ELF-1 (cell line): ENCODE measurements at regions not wholly inside any gene's neighbourhood (a gene's known extent, or its start where the extent isn't known, plus 50 kb on each side); places are given as distances from the start of the nearest gene placed in this dataset.

ENCODE experiments used
- DNase-seq: peaks from one replicate; pipeline ENCODE4 v3.0.0-alpha.2; 2016; ENCODE audit warnings: low read depth, low spot score

DNA sequence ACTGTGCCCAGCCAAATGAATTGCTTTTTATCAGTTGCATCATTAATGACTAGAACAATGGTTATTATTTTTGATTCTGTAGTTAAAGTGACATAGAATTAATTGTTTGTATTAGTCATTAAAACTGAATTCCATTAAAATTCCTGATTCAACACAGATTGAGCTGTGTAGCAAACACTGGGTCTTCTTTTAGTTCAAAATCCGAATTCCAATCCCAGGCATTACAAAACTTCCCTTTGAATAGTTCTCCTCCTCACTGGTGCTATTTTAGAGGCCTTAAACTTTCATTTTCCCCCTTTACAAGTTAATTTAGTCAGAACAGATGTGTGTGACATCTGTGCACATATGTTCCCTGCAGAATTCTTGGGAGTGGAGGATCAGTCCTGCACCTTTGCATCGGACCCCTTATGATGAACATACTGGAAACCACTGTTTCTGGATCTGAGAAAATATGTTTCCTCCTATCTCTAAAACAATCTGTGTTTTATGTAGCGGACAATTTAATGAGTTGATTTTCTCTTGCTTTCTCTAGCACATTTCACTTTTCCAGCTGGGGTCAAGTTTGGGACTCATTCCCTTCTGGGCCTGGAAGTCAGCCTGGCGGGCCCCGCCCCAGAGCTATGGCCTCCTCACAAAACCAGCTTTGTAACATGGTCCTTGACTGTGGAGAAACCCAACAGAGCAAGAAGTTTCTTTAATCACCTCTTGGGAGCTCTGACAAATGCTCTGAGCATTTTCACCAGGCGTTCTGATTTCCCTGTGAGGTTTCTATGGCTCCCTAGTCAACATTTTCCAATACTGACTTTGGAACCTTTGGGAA is 87.9 kb upstream of the MAMDC2 start:
- DNase-seq, result no peak

DNA sequence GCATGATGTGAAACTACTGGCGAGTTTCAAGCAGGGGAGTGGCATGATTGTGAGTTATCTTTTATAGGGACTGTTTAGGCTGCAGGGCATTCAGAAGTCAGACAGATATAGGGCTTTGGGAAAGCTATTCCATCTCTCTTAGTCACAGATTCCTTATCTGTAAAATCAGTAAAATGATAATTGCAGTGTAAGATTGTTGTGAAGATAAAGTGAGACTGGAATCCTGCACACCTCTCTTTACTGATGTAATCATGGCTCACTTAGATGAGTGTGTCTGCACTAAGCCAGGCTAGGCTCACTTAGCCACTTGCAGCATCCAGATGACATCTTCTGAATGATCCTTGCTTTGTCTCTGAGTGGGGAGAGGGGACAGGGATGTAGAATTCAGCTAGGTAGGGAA is 81.8 kb upstream of the MAMDC2 start:
- no peak for DNase-seq

DNA sequence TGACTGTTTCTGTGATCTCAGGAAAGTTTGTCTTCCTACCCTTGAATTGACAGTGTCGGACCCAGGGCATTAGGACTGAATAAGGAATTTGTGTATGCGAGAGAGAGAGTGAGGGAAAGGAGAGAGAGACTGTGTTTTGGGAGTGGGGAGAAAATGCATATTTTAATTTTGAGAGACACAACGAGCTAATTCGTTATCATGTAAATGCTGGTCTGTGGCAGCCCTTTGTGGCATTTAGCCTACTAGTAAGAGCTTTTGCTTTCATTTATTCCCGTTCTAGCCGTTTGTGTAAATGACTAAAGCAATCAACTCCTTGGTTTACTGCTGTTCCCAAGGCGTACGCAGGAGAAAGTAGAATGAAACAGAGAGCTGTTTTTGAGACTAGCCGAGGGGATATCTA is 79.8 kb upstream of the MAMDC2 start:
- no peak for DNase-seq

DNA sequence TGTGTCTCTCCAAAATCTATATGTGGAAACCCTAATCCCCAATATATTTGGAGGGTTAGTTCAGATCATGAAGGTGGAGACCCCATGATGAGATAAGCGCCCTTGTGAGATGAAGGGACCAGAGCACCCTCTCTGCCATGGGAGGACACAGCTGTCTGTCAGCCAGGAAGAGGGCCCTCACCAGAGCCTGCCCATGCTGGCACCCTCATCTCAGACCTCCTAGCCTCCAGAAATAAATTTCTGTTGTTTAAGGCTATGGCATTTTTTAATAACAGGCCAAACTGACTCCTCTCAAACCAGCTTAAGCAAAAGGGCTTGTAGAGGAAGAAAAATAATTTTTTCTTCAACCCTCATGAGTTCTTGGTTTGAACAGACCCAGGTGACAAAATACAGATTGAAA is 79.2 kb upstream of the MAMDC2 start:
- DNase-seq, result no peak

DNA sequence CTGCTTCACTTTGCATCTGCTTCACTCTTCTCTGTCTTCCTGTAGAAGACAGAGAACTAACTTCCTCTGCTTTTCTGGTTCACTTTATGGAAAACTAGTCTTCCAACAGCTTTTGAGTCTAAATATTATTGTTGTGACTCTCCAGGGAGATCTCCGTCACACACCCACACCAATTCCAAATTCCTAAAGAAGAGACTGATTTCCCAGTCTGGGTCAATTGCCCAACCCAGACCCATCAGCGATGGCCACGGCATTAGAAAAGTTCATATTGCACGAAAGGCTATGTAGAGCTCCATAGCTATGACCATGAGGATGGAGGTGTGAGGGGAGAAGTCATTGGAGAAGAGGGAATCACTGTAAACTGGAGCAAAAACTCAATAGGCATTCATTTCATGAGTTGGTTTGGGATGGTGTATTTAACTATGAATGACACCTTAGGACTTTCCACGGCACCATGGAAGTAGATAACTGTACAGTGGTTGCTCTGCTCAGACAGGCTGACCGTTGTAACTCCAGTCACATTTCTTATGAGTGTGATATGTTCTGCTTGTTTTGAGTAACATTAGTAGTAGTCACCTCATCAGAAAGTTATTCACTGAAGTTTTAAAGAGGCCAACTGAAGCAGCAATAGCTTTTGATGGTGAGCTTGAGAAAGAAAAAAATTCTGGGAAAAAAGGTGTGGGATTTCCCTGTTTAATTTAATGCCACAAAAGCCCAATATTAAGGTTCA is 78.1 kb upstream of the MAMDC2 start:
- no peak for DNase-seq

DNA sequence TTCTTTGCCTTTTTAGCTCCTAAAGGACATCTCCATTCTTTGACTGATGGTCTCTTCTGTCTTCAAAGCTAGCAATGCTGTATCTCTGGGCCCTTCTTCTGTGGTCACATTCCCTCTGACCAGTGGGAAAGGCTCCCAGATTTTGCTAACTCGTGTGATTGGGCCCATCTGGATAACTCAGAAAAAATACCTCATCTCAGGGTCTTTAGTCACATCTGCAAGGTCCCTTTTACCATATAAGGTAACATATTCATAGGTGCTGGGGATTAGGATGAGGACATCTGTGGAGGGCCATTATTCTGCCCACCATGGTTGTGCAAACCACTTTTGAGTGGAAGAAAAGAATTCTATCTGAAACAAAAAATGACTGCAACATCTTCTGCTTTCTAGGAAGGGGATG is 76.3 kb upstream of the MAMDC2 start:
- DNase-seq, result no peak

DNA sequence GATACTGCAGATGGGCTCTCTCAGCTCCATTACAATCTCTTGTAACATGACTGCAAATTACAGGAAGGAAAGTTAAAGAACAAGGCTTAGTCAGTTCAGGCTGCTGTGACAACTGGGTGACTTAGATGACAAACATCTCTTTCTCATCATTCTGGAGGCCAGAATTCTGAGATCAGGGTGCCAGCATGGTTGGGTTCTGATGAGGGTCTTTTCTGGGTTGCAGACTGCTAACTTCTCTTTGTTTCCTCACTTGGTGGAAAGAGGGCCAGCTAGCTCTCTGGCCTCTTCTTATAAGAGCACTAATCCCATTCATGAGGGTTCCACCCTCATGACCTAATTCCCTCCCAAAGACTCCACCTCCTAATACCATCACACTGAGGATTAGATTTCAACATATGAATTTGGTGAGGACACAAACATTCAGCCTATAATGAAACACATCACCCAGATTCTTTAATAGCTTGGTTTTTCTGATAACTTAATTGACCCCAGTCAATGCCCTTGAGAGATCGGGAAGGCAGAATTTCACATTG is 73.6 kb upstream of the MAMDC2 start:
- DNase-seq, result no peak

DNA sequence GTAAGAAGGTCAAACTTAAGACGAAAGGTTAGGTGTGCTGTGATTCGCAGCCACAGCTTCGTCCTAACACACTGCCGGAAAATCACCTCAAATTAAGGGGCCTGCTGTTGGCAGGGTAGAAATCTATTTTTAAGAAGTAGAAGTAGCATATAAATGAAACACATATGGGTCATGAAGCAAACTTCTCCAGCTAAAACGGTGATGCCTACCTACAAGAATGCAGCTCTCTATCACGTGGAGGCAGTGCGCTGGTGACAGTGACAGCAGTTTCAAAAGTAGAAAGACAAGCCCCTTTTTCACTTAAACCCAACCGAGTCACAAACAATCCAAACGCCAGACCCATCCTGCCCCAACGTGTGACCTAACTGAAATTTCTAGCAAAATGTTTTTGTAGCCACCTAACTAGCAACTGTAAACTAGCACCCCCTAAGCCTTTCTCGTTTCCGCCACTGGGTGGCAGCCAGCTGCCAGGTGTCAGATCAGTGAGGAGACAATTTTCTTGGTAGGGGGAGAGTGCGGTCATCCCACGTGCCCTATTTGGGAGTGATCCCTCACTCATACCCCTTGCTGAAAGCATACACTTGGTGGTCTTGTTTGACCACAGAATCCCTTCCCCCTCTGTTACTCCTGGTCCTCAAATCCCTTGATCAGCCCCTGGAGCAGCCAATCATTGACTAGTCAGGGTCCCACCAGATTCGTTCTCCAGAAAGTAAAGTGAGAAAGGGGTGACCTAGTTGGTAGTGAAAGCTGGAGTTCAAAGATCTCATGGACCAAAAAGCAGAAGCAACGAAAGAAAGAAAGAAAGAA is 71.8 kb upstream of the MAMDC2 start:
- DNase-seq, result peak; percentile 82

DNA sequence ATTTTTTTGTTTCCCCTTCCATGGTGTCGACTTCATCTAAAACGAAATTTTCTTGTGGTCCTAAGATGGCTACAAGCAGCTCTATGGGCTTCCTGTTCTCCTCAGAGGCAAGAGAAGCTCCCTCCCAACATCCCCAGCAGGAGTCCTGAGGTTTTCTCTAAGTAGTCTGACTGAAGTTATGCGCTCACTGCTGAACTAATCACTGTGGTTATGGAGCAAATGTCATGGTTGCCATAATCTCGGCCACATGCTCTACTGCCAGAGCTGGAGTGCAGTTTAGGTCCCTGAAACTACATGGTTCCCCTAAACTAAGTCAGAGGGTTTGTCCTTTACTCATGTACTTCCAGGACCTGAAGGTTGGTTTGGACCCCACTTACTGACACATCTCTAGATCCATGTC is 68.0 kb upstream of the MAMDC2 start:
- DNase-seq, result no peak

DNA sequence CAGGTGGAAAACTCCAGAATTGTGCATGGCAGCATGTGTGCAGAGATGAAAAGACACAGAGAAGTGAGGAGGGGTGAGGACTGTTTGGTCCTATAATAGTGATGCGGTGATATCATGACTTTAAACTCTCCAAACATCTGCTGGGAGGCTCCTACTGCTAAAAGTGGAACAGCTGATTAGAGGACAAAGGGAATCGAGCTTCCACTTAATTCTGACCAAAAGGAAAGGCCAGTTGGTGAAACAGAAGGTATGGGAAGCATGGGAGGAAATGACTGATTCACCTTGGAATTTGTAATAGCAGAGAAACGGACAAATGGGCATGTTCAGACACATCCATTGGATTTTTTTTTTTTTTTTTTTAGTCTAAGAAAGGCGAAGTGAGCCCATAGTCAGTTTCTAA is 67.5 kb upstream of the MAMDC2 start:
- DNase-seq, result no peak

DNA sequence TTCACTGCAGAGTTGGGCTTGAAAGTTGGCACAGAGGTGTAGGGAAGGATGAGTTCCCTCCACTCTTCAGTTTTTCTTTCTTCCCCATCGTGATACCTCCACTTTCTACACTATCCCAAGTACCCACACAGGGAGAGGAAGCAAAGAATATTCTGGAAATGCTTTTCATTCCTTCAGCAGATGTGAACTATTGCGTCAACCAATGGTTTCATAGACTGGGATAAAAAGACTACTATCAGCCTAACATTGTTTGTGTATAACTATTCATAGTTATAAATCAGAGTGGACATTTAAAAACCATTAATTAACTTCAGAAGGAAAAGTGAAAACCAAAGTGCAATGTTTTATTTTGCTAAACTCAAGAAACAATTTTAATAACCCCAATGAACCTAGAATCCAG is 63.6 kb upstream of the MAMDC2 start:
- no peak for DNase-seq

DNA sequence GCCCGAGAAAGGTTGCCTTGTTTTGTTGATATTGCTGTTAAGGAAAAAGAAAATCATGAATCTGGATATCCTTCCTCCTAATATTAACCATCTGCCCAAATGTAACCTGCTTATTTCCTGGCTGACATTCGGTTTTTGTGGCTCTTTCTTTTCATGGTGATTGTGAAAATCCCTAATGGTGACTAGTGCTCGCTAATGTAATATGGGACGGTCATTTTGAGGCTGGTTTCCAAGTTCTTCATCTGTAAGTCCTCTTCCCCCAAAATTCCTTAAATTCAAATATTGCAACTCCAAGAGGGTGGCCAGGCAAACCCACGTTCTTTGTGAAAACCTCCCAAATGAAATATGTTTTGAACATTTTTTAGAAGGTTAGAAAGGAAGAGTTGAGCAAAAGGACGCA is 63.1 kb upstream of the MAMDC2 start:
- DNase-seq, result no peak

DNA sequence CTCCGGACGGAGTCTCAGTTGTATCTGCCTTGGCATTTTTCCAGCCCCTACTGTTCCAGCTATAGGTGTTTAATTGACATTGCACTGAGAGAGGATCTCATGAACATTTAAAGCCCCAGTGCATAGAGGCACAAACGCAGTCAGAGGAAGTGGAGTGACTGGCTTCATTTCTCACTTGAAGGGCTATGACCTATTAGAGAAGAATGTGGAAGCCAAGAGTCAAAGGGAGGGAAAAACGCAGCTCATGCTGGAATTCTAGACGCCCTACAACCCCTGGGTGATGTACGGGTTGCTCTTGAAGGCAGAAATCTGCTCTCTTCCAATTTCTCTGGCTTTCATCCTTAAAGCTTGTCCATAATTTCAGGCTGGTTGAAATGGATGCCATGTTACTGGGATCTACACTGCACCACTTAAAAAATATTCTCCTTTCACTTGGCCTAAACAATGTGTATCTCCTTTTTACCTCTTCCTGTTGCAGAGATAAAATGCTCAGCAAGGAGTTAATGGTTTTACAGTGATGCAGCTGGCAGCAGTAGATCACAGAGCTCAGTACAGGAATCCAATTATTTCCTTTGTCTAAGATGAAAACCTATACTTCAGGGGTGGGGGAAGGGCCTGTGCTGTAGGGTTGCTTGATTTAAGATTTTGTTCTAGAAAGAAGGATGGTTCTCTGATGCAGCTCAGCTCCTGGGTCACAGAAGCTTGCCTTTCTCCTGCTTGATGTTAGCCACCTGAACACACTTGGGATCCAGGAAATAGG is 61.8 kb upstream of the MAMDC2 start:
- no peak for DNase-seq

DNA sequence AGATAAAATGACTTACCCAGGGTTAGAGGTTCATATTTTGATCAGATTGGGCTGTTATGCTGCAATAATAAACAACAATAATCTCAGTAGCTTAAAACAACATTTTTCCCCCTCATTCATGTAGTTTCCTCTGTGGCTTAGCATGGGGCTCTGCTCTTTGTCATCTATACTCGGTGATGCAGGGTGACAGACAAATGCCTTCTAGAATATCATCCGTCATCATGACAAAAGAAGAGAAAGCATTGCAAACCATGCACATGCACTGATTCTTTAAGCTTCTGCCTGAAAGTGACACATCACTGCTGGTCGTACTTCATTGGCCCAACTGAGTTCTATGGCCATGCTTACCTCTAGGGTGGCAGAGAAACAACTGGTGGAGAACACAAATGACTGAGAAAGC is 58.8 kb upstream of the MAMDC2 start:
- no peak for DNase-seq

DNA sequence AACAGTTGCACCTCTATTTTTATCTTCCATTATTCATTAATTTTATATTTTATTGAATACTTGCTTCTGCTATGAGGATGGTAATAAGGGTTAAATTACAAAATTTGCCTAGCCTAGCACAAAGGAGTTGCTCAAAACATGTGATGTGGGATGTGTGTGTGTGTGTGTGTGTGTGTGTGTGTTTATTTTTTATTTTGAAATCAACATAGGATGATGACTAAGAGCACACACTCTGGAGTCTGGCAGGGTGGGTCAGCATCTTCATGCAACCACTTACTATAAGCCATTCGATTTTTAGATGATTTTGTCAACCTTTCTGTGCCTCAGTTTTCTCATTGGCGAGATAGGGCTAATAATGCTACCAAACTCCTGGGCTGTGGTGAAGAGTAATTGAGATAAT is 57.7 kb upstream of the MAMDC2 start:
- no peak for DNase-seq

DNA sequence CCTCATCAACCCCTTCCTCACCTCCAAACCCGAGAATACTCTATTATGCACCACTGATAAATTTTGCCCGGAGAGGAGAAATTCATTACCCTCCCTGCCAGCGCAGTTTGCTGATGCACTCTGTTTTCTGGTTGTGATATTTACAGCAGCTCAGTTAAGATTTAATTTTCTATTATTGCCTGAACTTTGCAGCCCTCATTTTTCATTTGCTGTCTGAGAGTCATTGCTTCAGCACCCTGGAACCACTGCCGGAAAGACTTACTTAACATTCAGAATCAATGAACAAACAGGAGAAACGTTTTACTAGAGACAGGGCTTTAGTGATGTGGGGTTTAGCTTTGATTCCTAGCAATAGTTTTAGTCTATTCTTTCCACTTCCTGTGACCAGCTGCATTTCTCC is 56.7 kb upstream of the MAMDC2 start:
- no peak for DNase-seq

DNA sequence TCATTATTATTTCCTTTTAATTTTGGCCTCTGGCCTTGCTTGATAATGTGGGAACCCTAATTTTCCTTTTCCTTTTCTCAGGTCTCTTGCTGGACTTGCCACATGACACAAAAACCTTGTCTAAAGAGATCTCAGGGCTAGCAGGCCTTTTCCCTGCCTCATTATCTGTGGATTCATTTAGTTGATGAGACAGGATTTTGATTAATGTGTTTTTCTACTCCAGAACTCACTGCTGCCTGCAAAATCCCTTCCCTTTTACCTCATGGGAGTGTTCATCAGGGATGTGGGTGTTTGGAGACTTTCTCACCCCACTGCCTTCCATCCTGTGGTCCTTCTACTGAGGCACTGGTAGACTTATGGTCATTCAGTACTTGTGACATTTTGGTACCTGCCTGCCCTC is 56.2 kb upstream of the MAMDC2 start:
- no peak for DNase-seq

DNA sequence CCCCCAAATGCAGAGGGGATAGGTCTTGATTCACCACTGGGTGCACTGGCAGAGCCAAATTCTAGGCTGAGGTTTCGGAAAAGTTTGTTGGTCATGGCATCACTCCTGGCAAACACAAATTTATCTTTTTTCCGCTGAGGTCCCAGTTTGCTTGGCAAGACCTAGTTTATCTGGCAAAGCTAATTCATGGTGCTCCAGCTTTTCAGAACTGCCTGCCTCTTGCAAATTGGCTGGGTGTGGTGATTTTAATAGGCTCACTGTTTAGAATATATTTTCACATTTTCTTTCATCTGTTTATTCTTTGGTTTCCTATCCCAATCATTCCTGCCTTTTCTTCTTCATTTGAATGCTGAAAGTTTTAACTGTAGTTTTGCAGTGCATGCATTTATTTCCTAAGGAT is 50.5 kb upstream of the MAMDC2 start:
- no peak for DNase-seq
